Keratinocyte (primary cell): ENCODE measurements at regions not wholly inside any gene's neighbourhood (a gene's known extent, or its start where the extent isn't known, plus 50 kb on each side); places are given as distances from the start of the nearest gene placed in this dataset.

Experiments used
- DNase-seq: peaks from one replicate; pipeline ENCODE4 v3.0.0-alpha.2; 2011; ENCODE audit warnings: low read depth, missing footprints, low spot score
- FAIRE-seq: peaks from 2 replicates; lab custom pipeline; 2011; peaks lifted over from hg19 to GRCh38; lab: Jason Lieb, UNC
- H2AFZ ChIP-seq: 2 replicates; pipeline ENCODE4 v1.6.0; 2012; ENCODE audit warnings: low read length, control low read depth, inconsistent platforms; ENCODE audit not compliant: control insufficient read depth
- H3K27ac ChIP-seq: 2 replicates; pipeline ENCODE4 v1.5.1; 2011; ENCODE audit warnings: low read length; ENCODE audit not compliant: control insufficient read depth, insufficient read depth
- H3K27me3 ChIP-seq: 3 replicates; pipeline ENCODE4 v1.6.0; 2011; ENCODE audit warnings: low read length; ENCODE audit not compliant: control insufficient read depth, insufficient read depth; ENCODE audit errors: extremely low read depth
- H3K36me3 ChIP-seq, 2 experiments: 2 replicates in 1 of 2; 3 replicates in 1 of 2; pipeline ENCODE4 v1.5.1; 2011; ENCODE audit warnings: low read length in 2 of 2, mild to moderate bottlenecking in 1 of 2; ENCODE audit not compliant: control insufficient read depth in 2 of 2, insufficient read depth in 2 of 2; ENCODE audit errors: extremely low read depth in 1 of 2
- H3K4me1 ChIP-seq: 3 replicates; pipeline ENCODE4 v1.5.1; 2011; ENCODE audit warnings: low read length; ENCODE audit not compliant: control insufficient read depth, insufficient read depth; ENCODE audit errors: extremely low read depth
- H3K4me2 ChIP-seq: 3 replicates; pipeline ENCODE4 v1.6.0; 2011; ENCODE audit warnings: low read depth, low read length; ENCODE audit not compliant: control insufficient read depth, insufficient read depth; ENCODE audit errors: extremely low read depth
- H3K4me3 ChIP-seq, 3 experiments: fragments of 200-600 bp in 1 of 3; sonication (generic) in 1 of 3; 2 replicates in 2 of 3; 3 replicates in 1 of 3; pipeline ENCODE4 v1.5.1; 2011 to 2016; ENCODE audit warnings: low read length in 3 of 3, mild to moderate bottlenecking in 3 of 3, control low read depth in 2 of 3, inconsistent platforms in 1 of 3, low read depth in 1 of 3, mixed read lengths in 1 of 3, mixed run types in 1 of 3, moderate library complexity in 1 of 3; ENCODE audit not compliant: control insufficient read depth in 2 of 3, insufficient read depth in 2 of 3; ENCODE audit errors: extremely low read depth in 1 of 3
- H3K79me2 ChIP-seq: 2 replicates; pipeline ENCODE4 v1.6.0; 2012; ENCODE audit warnings: low read length; ENCODE audit not compliant: control insufficient read depth, insufficient read depth
- H3K9ac ChIP-seq: 3 replicates; pipeline ENCODE4 v1.6.0; 2011; ENCODE audit warnings: low read length; ENCODE audit not compliant: control insufficient read depth, insufficient read depth; ENCODE audit errors: extremely low read depth
- H3K9me1 ChIP-seq: 3 replicates; pipeline ENCODE4 v1.6.0; 2011; ENCODE audit warnings: low read length; ENCODE audit not compliant: control insufficient read depth, insufficient read depth; ENCODE audit errors: extremely low read depth
- H3K9me3 ChIP-seq: 2 replicates; pipeline ENCODE4 v1.5.1; 2012; ENCODE audit warnings: low read depth, low read length; ENCODE audit not compliant: control insufficient read depth
- H4K20me1 ChIP-seq: 3 replicates; pipeline ENCODE4 v1.6.0; 2011; ENCODE audit warnings: low read length; ENCODE audit not compliant: control insufficient read depth, insufficient read depth; ENCODE audit errors: extremely low read depth
- CTCF ChIP-seq, 3 experiments: IDR thresholded peaks in 1 of 3; conservative IDR thresholded peaks in 1 of 3; optimal IDR thresholded peaks in 1 of 3; 2 replicates in 2 of 3; 3 replicates in 1 of 3; pipeline versions ENCODE3 to v1.5.1; 2011; ENCODE audit warnings: low read length in 3 of 3, mild to moderate bottlenecking in 3 of 3, moderate library complexity in 2 of 3, control low read depth in 1 of 3, inconsistent platforms in 1 of 3; ENCODE audit not compliant: insufficient read depth in 2 of 3; ENCODE audit errors: extremely low read depth in 1 of 3
- EZH2 ChIP-seq: IDR thresholded peaks from one replicate; pipeline ENCODE4 v1.6.1; 2012; ENCODE audit warnings: inconsistent platforms, mild to moderate bottlenecking, low read length, moderate library complexity
- dilution Hi-C: fragments of 300-500 bp; cut with MboI; formaldehyde crosslinking; loops from one replicate; pipeline ENCODE4 v1.7.0; 2020; ENCODE audit warnings: low sequenced_read_pairs; ENCODE audit not compliant: extremely low pct_ligation_motif_present

GRCh38 chr2:10983711-10984110 lies 72.0 kb downstream of the KCNF1 start:
- H3K27ac ChIP-seq, result no peak overlapping the region
- H3K4me3 ChIP-seq, result no peak overlapping the region
- H3K4me1 ChIP-seq, result no peaks in the 10 kb centered on the region
- H2AFZ ChIP-seq, result no peak overlapping the region
- H3K27me3 ChIP-seq, result peaks cover 15% of the 10 kb centered on the region
- no peaks in the 10 kb centered on the region for H3K36me3 ChIP-seq
- TF ChIP-seq CTCF (optimal IDR thresholded peaks at IDR 0.05 in 1 of 3, IDR thresholded peaks at IDR 0.05 in 1 of 3, conservative IDR thresholded peaks at IDR 0.05 in 1 of 3; ENCODE audit: extremely low read depth in 1 of 3, insufficient read depth in 2 of 3, low read length in 3 of 3), result no peak
- FAIRE-seq (no peak), DNase-seq (no peak)
- H4K20me1 ChIP-seq, result no peaks in the 10 kb centered on the region
- no peaks in the 10 kb centered on the region for H3K9me1 ChIP-seq
- no peaks in the 10 kb centered on the region for H3K9me3 ChIP-seq
- H3K4me2 ChIP-seq, result no peak overlapping the region
- no peaks in the 10 kb centered on the region for H3K79me2 ChIP-seq
- dilution Hi-C loops, result no loop called here
- H3K9ac ChIP-seq, result no peak overlapping the region

- FAIRE-seq (no peak), DNase-seq (no peak)
Measured at GRCh38 chr2:10984418-10985135, 72.8 kb downstream of the KCNF1 start.

More at GRCh38 chr2:10984418-10985135, 72.8 kb downstream of the KCNF1 start:
- Histone ChIP-seq H3K4me1 (no peaks in the 10 kb centered on the region), H3K9me3 (no peaks in the 10 kb centered on the region), H3K9me1 (no peaks in the 10 kb centered on the region), H3K36me3 (no peaks in the 10 kb centered on the region), H3K9ac (no peak overlapping the region), H2AFZ (no peak overlapping the region), H4K20me1 (no peaks in the 10 kb centered on the region), H3K4me3 (no peak overlapping the region), H3K4me2 (no peak overlapping the region), H3K27ac (no peak overlapping the region), H3K27me3 (peaks cover 10% of the 10 kb centered on the region), H3K79me2 (no peaks in the 10 kb centered on the region)
- no peak for TF ChIP-seq EZH2
- no peak for TF ChIP-seq CTCF (optimal IDR thresholded peaks at IDR 0.05 in 1 of 3, IDR thresholded peaks at IDR 0.05 in 1 of 3, conservative IDR thresholded peaks at IDR 0.05 in 1 of 3; ENCODE audit: extremely low read depth in 1 of 3, insufficient read depth in 2 of 3, low read length in 3 of 3)
- dilution Hi-C loops, result no loop called here
